Vagina (tissue), 2 donors: ENCODE measurements at regions not wholly inside any gene's neighbourhood (a gene's known extent, or its start where the extent isn't known, plus 50 kb on each side); places are given as distances from the start of the nearest gene placed in this dataset.

Experiments used
- CTCF ChIP-seq, 3 experiments: fragments of 450-650 bp in 2 of 3; fragments of 200-600 bp in 1 of 3; sonication (generic) in 1 of 3; IDR thresholded peaks; one replicate each; pipeline ENCODE4 v1.5.1; 2017 to 2019; ENCODE audit warnings: antibody characterized with exemption in 3 of 3, mild to moderate bottlenecking in 2 of 3, moderate library complexity in 2 of 3
- POLR2A ChIP-seq, 2 donors: fragments of 450-650 bp; IDR thresholded peaks; one replicate each; pipeline ENCODE4 v1.6.1; 2017; ENCODE audit warnings: antibody characterized with exemption in 2 of 2, mild to moderate bottlenecking in 2 of 2, moderate library complexity in 2 of 2

GRCh38 chr13:80161896-80162295 lies 179.0 kb downstream of the SPRY2 start:
- TF ChIP-seq POLR2A (IDR thresholded peaks at IDR 0.05) = no peak
- TF ChIP-seq CTCF (IDR thresholded peaks at IDR 0.05) = no peak
